ENCODE measurements at regions not wholly inside any gene's neighbourhood (a gene's known extent, or its start where the extent isn't known, plus 50 kb on each side); places are given as distances from the start of the nearest gene placed in this dataset.
A peak's percentile ranks its signal among the peaks of the same experiment; 100 is the strongest.
"Not testable (repeated sequence)": the region's sequence is repeated elsewhere in the genome, so short reads cannot be mapped to it uniquely, and the experiment has no call there.

GRCh38 chr10:25076506-25077177, 60.2 kb downstream of the THNSL1 start:
- no peak for DNase-seq

DNA sequence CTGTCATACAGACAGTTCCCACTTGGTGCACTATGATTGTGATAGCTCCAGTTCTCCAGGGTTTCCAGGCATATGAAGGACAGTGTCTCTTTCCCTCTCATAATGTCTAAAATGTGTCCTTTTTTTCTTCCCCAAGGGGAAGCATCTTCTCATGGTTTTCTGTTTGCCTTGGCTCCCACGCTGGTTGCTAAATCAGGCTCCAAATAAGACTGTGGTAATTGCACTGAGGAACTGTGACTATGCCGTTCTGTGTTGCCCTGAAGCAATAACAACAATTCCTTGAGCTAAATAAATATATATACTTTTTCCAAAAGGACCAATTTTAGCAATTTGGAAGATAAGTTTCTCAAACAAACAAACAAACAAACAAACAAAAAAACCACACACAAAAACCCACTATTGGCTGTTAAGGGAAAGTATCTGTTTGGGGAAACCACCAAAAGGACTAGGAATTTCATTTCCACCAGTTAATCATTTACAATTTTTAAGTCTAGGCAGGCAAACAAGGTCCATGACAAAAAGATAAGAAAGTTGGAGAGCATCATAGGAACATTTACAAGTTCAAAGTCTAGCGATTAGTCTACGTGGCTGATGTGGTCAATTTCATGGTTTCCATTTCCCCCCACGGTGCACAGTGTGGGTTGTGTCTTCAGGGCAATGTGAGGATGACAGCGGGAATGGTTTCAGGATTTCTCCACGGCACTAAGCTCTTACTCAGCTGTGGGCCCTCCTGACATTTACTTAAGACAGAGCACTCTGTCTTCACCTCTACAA, 62.4 kb downstream of the THNSL1 start:
- no peak for DNase-seq

- peak; percentile 83 to 91 (median 88) for DNase-seq
These were observed 64.6 kb downstream of the THNSL1 start for GRCh38 chr10:25080880-25081581.

DNA sequence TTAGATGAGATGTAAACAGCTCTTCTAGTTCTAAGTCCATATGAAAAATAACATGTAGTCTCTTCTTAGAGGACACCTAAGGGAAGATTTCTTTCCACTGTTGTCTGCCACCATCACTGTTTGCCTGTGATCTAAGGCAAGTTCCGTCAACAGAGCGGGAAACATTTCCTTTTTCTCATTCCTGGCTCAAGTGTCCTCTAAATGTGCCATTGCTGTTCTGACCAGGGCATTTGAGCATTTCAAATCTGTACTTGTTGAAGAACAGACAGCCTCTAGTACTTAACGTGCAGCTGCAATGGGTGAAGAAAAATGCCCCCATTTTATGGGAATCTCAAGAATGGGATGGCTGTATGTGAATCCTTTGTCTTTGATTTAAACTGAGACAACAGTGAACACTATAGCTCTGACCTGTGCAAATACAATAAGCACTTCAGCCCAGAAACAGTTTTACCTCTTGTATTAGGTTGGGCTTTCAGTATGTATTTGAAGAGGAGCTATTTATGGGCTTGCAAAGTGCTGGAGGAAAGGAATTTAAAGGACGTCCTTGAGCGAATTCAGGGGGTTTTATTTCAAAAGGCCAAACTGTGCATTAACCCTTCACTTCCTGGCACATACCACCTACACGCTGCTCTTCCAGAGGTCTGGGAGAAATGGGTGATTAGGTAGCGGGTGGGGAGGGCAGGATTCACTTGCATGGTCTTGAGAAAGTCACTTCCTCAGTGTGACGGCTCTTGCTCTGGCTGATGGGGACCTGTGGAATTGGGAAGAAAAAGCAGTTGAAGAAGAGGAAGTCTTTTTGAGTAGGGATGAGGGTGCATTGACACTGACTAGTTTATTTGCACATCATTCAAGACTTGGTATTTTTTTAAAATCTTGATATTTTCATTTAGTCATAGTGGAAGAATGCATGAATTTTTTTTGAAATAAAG, 66.1 kb downstream of the THNSL1 start:
- no peak for DNase-seq

DNA sequence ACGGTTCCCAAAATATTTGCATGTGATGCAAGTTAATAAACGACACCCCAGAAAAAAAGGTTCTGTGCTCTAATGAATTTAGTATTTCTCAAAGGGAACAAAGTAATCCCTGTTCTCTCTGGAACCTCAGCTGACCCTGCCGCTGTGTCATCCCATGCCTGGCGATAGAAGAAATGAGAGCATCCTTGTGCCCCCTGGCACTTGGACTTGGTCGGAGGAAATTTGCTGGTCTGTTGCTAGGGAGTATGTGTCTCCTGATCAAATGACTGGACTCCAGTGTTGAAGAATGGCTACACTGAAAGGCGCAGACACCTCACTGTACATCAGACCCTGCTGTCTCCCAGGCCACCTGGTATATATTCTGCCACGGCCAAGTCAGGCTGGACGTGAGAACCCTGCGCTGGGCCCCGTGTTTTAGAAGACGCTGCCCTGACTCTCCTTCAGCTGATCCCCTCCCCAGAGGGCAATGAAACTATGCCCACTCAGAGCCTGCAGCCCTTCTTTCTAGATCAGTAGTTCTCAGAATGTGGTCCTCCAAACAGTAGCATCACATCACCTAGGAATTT, 67.2 kb downstream of the THNSL1 start:
- DNase-seq, result no peak

DNA sequence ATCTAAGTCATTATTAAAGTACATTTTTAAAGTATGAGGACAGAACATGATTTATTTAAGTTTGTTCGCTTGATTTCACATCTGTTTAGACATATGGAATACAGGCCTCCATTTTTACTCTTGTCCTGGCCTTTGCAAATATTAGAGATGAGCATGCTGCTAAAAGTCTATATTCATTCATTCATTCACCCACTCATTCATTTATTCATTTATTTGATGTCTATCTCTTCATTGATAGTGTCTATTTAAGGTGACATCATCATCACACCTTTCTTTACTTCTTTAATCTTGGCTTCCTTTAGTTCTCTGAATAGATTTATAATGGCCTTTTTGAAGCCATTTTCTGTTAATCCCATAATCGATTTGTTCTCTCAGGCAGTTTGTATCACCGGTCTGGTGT, 68.0 kb downstream of the THNSL1 start:
- DNase-seq, result no peak

DNA sequence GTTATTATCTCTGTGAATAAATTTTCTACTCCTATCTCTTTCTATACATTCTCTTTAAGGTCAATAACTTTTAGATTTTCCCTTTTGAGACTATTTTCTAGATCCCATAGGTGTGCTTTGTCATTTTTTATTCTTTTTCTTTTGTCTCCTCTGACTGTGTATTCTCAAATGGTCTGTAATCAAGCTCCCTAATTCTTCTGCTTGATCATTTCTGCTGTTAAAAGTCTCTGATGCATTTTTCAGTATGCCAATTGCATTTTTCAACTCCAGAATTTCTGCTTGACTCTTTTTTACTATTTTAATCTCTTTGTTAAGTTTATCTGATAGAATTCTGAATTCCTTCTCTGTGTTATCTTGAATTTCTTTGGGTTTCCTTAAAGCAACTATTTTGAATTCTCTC, 78.2 kb downstream of the THNSL1 start:
- no peak for DNase-seq

- DNase-seq, result no peak
These were observed 77.0 kb upstream of the GPR158 start for GRCh38 chr10:25097669-25098411.

- DNase-seq, result peak in 2 of 3 donors; percentile 12 to 51
These were observed 74.7 kb upstream of the GPR158 start for GRCh38 chr10:25100141-25100540.

- DNase-seq, result peak in 1 of 3 donors; percentile 11
These were observed 73.2 kb upstream of the GPR158 start for GRCh38 chr10:25101461-25102146.

DNA sequence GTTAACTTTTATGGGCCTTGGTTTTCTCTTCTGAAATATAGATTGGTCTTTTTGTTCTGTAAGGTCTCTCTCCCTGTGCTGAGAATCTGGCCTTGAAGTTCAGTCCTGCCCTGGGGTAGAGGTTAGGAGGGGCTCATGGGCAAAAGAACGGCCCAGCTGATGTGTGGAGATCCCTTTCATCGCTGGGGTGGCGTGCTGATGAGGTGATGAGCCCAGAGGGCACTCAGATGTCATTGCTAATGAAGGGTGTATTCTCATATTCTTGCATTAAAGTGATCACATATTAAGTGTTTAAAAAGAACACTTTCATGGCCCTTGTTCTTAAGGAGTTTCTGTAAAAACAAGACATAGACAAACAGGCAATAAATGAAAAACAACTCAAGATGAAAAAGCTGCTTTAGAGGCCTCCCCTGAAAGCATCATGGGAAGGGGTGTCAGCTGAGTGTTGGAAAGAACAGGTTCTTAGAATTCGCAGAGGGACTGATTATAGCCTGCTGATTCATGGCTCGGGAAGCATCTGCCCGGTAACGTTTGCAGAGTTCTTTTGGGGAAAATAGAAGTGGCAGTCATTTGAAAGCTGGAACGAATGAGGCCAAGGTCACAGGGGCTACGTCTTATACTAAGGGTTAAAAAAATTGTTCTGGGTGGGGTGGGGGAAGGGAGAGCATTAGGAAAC, 72.5 kb upstream of the GPR158 start:
- no peak for DNase-seq

DNA sequence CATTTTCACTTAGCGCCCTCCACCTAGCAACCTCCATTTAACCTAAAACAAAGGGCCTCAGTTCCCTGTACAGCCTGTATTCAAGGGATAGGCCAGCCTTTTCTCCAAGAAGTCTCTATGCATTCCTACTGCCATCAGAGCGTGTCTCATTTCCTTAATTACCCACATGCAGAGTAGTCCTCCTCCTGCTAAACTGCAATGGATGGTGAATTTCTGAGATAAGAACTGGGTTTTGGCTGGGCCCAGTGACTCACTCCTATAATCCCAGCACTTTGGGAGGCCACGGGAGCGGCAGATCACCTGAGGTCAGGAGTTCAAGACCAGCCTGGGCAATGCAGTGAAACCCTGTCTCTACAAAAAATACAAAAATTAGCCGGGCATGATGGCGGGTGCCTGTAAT, 71.1 kb upstream of the GPR158 start:
- no peak for DNase-seq

DNA sequence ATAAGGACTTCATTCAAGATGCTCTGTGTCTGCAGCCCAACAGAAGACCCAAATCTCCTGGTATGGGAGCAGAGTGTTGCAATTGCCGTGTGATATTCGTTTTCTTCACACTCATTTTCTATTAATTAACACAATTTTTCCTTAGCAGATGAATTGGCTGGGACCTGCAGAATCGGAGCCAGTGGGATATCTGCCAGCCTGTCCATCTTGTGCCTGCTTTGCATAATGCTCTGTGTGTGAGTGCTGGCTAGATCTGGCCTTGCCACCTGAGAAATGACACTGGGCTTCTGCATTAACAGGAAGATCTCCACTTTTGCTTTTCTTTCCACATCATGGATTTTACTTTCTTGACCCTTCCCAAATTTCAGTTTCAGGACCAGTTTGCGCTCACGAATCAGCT, 70.4 kb upstream of the GPR158 start:
- no peak for DNase-seq

GRCh38 chr10:25105262-25105661, 69.5 kb upstream of the GPR158 start:
- DNase-seq, result no peak

DNA sequence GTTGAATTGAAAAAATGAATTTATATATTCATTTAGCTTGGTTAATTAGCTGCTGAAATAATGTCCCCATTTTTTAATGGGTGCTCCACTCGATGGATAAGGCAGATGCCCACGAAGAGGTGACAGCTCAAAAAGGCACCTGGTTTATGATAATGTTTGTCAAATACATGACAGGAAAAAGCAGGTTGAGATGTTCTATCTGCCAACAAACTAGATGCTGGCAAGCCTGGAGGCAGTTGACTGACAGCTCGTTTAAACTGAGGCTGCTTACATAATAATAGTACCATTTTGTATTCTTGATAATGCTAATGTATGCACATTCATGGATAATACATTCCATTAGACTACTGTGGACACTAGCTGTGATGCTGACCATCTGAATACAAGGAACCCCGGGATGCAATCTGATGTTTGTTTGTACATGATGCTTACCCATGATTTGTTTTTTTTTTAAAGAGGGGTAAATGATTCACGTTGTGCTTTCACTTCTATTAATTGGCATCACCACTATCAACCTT, 69.0 kb upstream of the GPR158 start:
- DNase-seq, result no peak

- no peak for DNase-seq
These were observed 67.0 kb upstream of the GPR158 start for GRCh38 chr10:25107756-25108155.

GRCh38 chr10:25109896-25110295, 64.9 kb upstream of the GPR158 start:
- not testable (repeated sequence) for DNase-seq

DNA sequence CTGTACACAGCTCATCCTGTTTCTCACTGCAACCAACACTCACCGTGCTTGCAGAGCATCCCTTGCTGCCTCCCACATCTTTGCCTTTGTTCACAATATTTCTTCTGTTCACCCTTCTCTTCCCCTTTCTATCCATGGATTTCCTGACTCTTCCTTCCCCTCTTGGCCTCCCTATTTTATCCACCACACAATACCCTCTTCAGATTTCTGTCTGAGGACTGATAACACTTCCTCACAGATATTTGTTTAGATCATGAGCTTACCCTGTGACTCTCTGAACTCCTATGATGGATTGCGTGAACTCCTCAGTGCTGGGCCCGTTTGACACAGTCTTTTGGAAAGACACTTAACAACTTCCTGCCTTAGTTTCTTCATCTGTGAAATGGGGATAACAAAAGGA, 62.8 kb upstream of the GPR158 start:
- DNase-seq, result no peak
